Lung (tissue), 11 donors: ENCODE measurements at regions not wholly inside any gene's neighbourhood (a gene's known extent, or its start where the extent isn't known, plus 50 kb on each side); places are given as distances from the start of the nearest gene placed in this dataset.

Source experiments
- ATAC-seq: fragments of 200-7000 bp; cut with Tn5 transposase; one replicate; pipeline ENCODE4 v1.9.1; 2020; ENCODE audit warnings: moderate number of reproducible peaks; ENCODE audit not compliant: insufficient read depth, low FRiP score
- DNase-seq, 3 donors: peaks; one replicate each; pipeline ENCODE4 v3.0.0-alpha.2; 2013 to 2017
- H3K27ac ChIP-seq, 2 donors: one replicate each; pipeline ENCODE4 v1.5.1; 2013; ENCODE audit warnings: mild to moderate bottlenecking in 2 of 2, moderate library complexity in 2 of 2, control low read depth in 1 of 2, inconsistent platforms in 1 of 2, low read depth in 1 of 2, low read length in 1 of 2
- H3K27me3 ChIP-seq, 3 donors: one replicate each; pipeline ENCODE4 v1.5.1; 2013; ENCODE audit warnings: low read length in 2 of 3; ENCODE audit not compliant: control insufficient read depth in 3 of 3, insufficient read depth in 3 of 3
- H3K36me3 ChIP-seq, 4 donors: one replicate each; pipeline ENCODE4 v1.5.1; 2013; ENCODE audit warnings: low read length in 4 of 4, mild to moderate bottlenecking in 1 of 4, moderate library complexity in 1 of 4; ENCODE audit not compliant: control insufficient read depth in 4 of 4, insufficient read depth in 4 of 4
- H3K4me1 ChIP-seq, 5 donors: one replicate each; pipeline ENCODE4 v1.5.1; 2013; ENCODE audit warnings: low read length in 5 of 5, mild to moderate bottlenecking in 2 of 5, moderate library complexity in 1 of 5; ENCODE audit not compliant: control insufficient read depth in 5 of 5, insufficient read depth in 5 of 5
- H3K4me3 ChIP-seq: one replicate; pipeline ENCODE4 v1.5.1; 2013; ENCODE audit warnings: mild to moderate bottlenecking, control low read depth, moderate library complexity
- H3K9ac ChIP-seq, 2 donors: one replicate each; pipeline ENCODE4 v1.5.1; 2013; ENCODE audit warnings: low read length in 2 of 2, control low read depth in 1 of 2; ENCODE audit not compliant: insufficient read depth in 1 of 2
- H3K9me3 ChIP-seq, 4 donors: one replicate each; pipeline ENCODE4 v1.5.1; 2013; ENCODE audit warnings: low read length in 3 of 4, mild to moderate bottlenecking in 1 of 4, moderate library complexity in 1 of 4; ENCODE audit not compliant: control insufficient read depth in 4 of 4, insufficient read depth in 3 of 4
- CTCF ChIP-seq: IDR thresholded peaks from 2 replicates; pipeline ENCODE4 v1.5.1; 2012; ENCODE audit warnings: mild to moderate bottlenecking; ENCODE audit errors: control extremely low read depth, extremely low read depth
- WGBS, 2 donors: extraction: QIAGEN DNeasy Blood & Tissue Kit; methylation state at CpG; one replicate each; pipeline ENCODE4 v1.1.7; 2013; 5-methylcytosine and 5-hydroxymethylcytosine counted together
- donor health status: control.
- donor health status: control.
- donor health status: Bipolar disorder and iron deficiency.
- donor health status: healthy.
- donor health status: DM: yes; HTN: yes; CAD: no.

- no peak for TF ChIP-seq CTCF
- H3K27me3 ChIP-seq = peaks cover 0 to 3% (median 0%) of the 10 kb centered on the region in 3 donors
- H3K27ac ChIP-seq = no peak overlapping the region
- H3K36me3 ChIP-seq = no peaks in the 10 kb centered on the region
- no peaks in the 10 kb centered on the region for H3K9me3 ChIP-seq
- H3K4me3 ChIP-seq = no peak overlapping the region
- 79 to 80% methylated on average over 8 of the region's 8 CpGs for WGBS, 2 donors
- ATAC-seq = no peak
- no peak for DNase-seq
- no peak overlapping the region for H3K9ac ChIP-seq
- H3K4me1 ChIP-seq = peaks cover 0 to 17% (median 8%) of the 10 kb centered on the region in 5 donors
Measured at GRCh38 chr18:1017227-1018058, 112.8 kb downstream of the ADCYAP1 start.

- ATAC-seq (no peak), DNase-seq (peak in 2 of 3 donors; percentile 20 to 35)
- Histone ChIP-seq H3K27me3 (peaks cover 0 to 11% (median 0%) of the 10 kb centered on the region in 3 donors), H3K9me3 (no peaks in the 10 kb centered on the region), H3K27ac (no peak overlapping the region), H3K9ac (no peak overlapping the region), H3K36me3 (no peaks in the 10 kb centered on the region), H3K4me3 (no peak overlapping the region), H3K4me1 (peaks cover 0 to 17% (median 6%) of the 10 kb centered on the region in 5 donors)
- no peak for TF ChIP-seq CTCF
- 65 to 76% methylated on average over 5 of the region's 5 CpGs for WGBS, 2 donors
Measured at GRCh38 chr18:1018181-1018681, 113.6 kb downstream of the ADCYAP1 start.

- WGBS, 2 donors = 37 to 44% methylated on average over 3 of the region's 3 CpGs
- ATAC-seq = no peak
- no peak overlapping the region for H3K9ac ChIP-seq
- peak in 2 of 3 donors; percentile 18 to 38 for DNase-seq
- no peak for TF ChIP-seq CTCF
- H3K27ac ChIP-seq = no peak overlapping the region
- peaks cover 0 to 17% (median 5%) of the 10 kb centered on the region in 5 donors for H3K4me1 ChIP-seq
- H3K9me3 ChIP-seq = no peaks in the 10 kb centered on the region
- no peaks in the 10 kb centered on the region for H3K36me3 ChIP-seq
- H3K4me3 ChIP-seq = no peak overlapping the region
- H3K27me3 ChIP-seq = peaks cover 0 to 12% (median 0%) of the 10 kb centered on the region in 3 donors
Measured at GRCh38 chr18:1019191-1019590, 114.5 kb downstream of the ADCYAP1 start.
